ENCODE measurements at regions not wholly inside any gene's neighbourhood (a gene's known extent, or its start where the extent isn't known, plus 50 kb on each side); places are given as distances from the start of the nearest gene placed in this dataset.

GRCh38 chr2:145190031-145190703 lies 670.2 kb upstream of the ZEB2 start:
- no peak overlapping the region for H3K9ac ChIP-seq (ENCODE audit: low read length)
- no peaks in the 10 kb centered on the region for H3K9me3 ChIP-seq (ENCODE audit: low read length)
- POLR2A ChIA-PET (ENCODE audit: unreplicated experiment): no interaction called here
- no peaks in the 10 kb centered on the region for H3K36me3 ChIP-seq (ENCODE audit: low read depth, low read length)
- no peaks in the 10 kb centered on the region for H4K20me1 ChIP-seq (ENCODE audit: low read length)
- CTCF ChIA-PET: interaction anchor here (0.6 kb wide), 1 partner anchor 8 kb away, joined by 8 read pairs; no protein-coding TSS in a partner anchor
- H2AFZ ChIP-seq (ENCODE audit: low read length): peak overlapping the region; percentile 19
- no peaks in the 10 kb centered on the region for H3F3A ChIP-seq (ENCODE audit: low read length, unreplicated experiment)
- H3K4me2 ChIP-seq (ENCODE audit: low read length): no peak overlapping the region
- intact Hi-C loops (cut with micrococcal nuclease): no loop called here
- no TSS peak for BruUV-seq (replicated peaks)
- TF ChIP-seq CTCF (conservative IDR thresholded peaks at IDR 0.05; ENCODE audit: low read depth, low read length) (no peak), EZH2phosphoT487 (IDR thresholded peaks at IDR 0.05; ENCODE audit: borderline replicate concordance, low read length) (no peak), EZH2 (IDR thresholded peaks at IDR 0.05; ENCODE audit: low read length, unreplicated experiment) (no peak)
- H3K79me2 ChIP-seq (ENCODE audit: low read length): no peaks in the 10 kb centered on the region
- no peak overlapping the region for H3K27ac ChIP-seq (ENCODE audit: low read length)
- H3K4me3 ChIP-seq (ENCODE audit: low read length): no peak overlapping the region
- peak; percentile 43 for ATAC-seq
- peak; percentile 47 for DNase-seq
- H3K4me1 ChIP-seq (ENCODE audit: insufficient read depth, low read length): peaks cover 8% of the 10 kb centered on the region; the same call in 1 of the 2 replicates
- H3K27me3 ChIP-seq (ENCODE audit: low read length): no peaks in the 10 kb centered on the region
- no peaks in the 10 kb centered on the region for H3K9me2 ChIP-seq (replicated peaks; ENCODE audit: low read length)

- ATAC-seq (no peak), DNase-seq (no peak)
- Histone ChIP-seq H3K9me2 (replicated peaks; ENCODE audit: low read length) (no peaks in the 10 kb centered on the region), H3K27me3 (ENCODE audit: low read length) (no peaks in the 10 kb centered on the region), H3K9me3 (ENCODE audit: low read length) (no peaks in the 10 kb centered on the region), H3K4me1 (ENCODE audit: insufficient read depth, low read length) (peaks cover 8% of the 10 kb centered on the region; the same call in 1 of the 2 replicates), H4K20me1 (ENCODE audit: low read length) (no peaks in the 10 kb centered on the region), H3K79me2 (ENCODE audit: low read length) (no peaks in the 10 kb centered on the region), H3F3A (ENCODE audit: low read length, unreplicated experiment) (no peaks in the 10 kb centered on the region), H3K36me3 (ENCODE audit: low read depth, low read length) (no peaks in the 10 kb centered on the region), H2AFZ (ENCODE audit: low read length) (no peak overlapping the region), H3K4me3 (ENCODE audit: low read length) (no peak overlapping the region), H3K27ac (ENCODE audit: low read length) (no peak overlapping the region), H3K9ac (ENCODE audit: low read length) (no peak overlapping the region), H3K4me2 (ENCODE audit: low read length) (no peak overlapping the region)
- CTCF ChIA-PET: no interaction called here
- BruUV-seq (replicated peaks): no TSS peak
- POLR2A ChIA-PET (ENCODE audit: unreplicated experiment): no interaction called here
- no peak for TF ChIP-seq EZH2 (IDR thresholded peaks at IDR 0.05; ENCODE audit: low read length, unreplicated experiment)
- peak; percentile 28; the same call in 1 of the 2 replicates for TF ChIP-seq CTCF (conservative IDR thresholded peaks at IDR 0.05; ENCODE audit: low read depth, low read length)
- TF ChIP-seq EZH2phosphoT487 (IDR thresholded peaks at IDR 0.05; ENCODE audit: borderline replicate concordance, low read length): no peak
- intact Hi-C loops (cut with micrococcal nuclease): no loop called here
These were observed 666.4 kb upstream of the ZEB2 start for GRCh38 chr2:145186303-145186702.

DNA sequence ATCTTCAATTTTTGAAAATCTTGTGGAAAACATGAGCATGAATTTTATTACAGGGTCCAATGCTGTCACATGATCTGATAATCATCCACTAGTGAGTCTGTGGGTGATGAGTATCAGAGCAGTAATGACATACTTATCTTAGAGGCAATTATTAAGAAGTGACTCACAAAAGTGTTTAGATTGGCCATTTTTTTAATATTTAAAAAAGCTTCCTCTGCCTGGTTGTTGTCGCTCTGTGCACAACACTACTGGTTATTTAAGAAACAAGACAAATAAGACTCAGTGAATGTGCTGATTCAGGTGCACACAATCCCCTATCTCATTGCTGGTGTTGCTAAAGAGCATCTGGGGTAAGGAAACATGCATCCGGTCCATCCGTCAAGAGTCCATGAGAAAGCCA lies 665.8 kb upstream of the ZEB2 start:
- intact Hi-C loops (cut with micrococcal nuclease): no loop called here
- H3K79me2 ChIP-seq (ENCODE audit: low read length): no peaks in the 10 kb centered on the region

More for the DNA sequence above, 665.8 kb upstream of the ZEB2 start:
- no peak overlapping the region for H3K27ac ChIP-seq (ENCODE audit: low read length)
- no peaks in the 10 kb centered on the region for H3K9me2 ChIP-seq (replicated peaks; ENCODE audit: low read length)
- TF ChIP-seq EZH2phosphoT487 (IDR thresholded peaks at IDR 0.05; ENCODE audit: borderline replicate concordance, low read length): no peak
- no peak for TF ChIP-seq EZH2 (IDR thresholded peaks at IDR 0.05; ENCODE audit: low read length, unreplicated experiment)
- no peak for TF ChIP-seq CTCF (conservative IDR thresholded peaks at IDR 0.05; ENCODE audit: low read depth, low read length)
- ChIA-PET POLR2A (ENCODE audit: unreplicated experiment) (no interaction called here), CTCF (no interaction called here)
- ATAC-seq (no peak), DNase-seq (peak; percentile 12)
- no TSS peak for BruUV-seq (replicated peaks)
- no peak overlapping the region for H3K4me3 ChIP-seq (ENCODE audit: low read length)
- H3K4me1 ChIP-seq (ENCODE audit: insufficient read depth, low read length): peaks cover 8% of the 10 kb centered on the region; the same call in 1 of the 2 replicates
- no peak overlapping the region for H3K9ac ChIP-seq (ENCODE audit: low read length)
- no peaks in the 10 kb centered on the region for H3F3A ChIP-seq (ENCODE audit: low read length, unreplicated experiment)
- no peaks in the 10 kb centered on the region for H3K36me3 ChIP-seq (ENCODE audit: low read depth, low read length)
- H3K4me2 ChIP-seq (ENCODE audit: low read length): no peak overlapping the region
- H3K27me3 ChIP-seq (ENCODE audit: low read length): no peaks in the 10 kb centered on the region
- H3K9me3 ChIP-seq (ENCODE audit: low read length): no peaks in the 10 kb centered on the region
- H4K20me1 ChIP-seq (ENCODE audit: low read length): no peaks in the 10 kb centered on the region
- H2AFZ ChIP-seq (ENCODE audit: low read length): no peak overlapping the region

All from PC-3 (cell line).